HEK293 (cell line): ENCODE measurements at regions not wholly inside any gene's neighbourhood (a gene's known extent, or its start where the extent isn't known, plus 50 kb on each side); places are given as distances from the start of the nearest gene placed in this dataset.

Experiments
- CTCF ChIA-PET: fragments of 350-600 bp; formaldehyde crosslinking; extraction: SDS; loops from one replicate; lab custom pipeline; 2021; ENCODE audit warnings: antibody characterized with exemption; lab: Yijun Ruan, JAX
- POLR2A ChIA-PET: fragments of 300-600 bp; formaldehyde crosslinking; extraction: SDS; loops from one replicate; lab custom pipeline; 2020; ENCODE audit warnings: antibody characterized with exemption, inconsistent platforms; lab: Yijun Ruan, JAX
- H3K27ac ChIP-seq: fragments of 200-500 bp; sonication (Bioruptor generic); 2 replicates; pipeline ENCODE4 v1.5.1; 2014; ENCODE audit warnings: low read depth, low read length, control low read depth, inconsistent platforms; ENCODE audit errors: extremely low read depth
- H3K36me3 ChIP-seq, 2 experiments: fragments of 200-500 bp in 1 of 2; sonication (Bioruptor generic) in 1 of 2; 1 replicate in 1 of 2; 2 replicates in 1 of 2; pipeline ENCODE4 v1.5.1; 2014 to 2017; ENCODE audit warnings: inconsistent platforms in 2 of 2, low read length in 2 of 2; ENCODE audit not compliant: control insufficient read depth in 2 of 2, insufficient read depth in 1 of 2
- H3K4me1 ChIP-seq: fragments of 200-500 bp; sonication (Bioruptor generic); 2 replicates; pipeline ENCODE4 v1.5.1; 2014; ENCODE audit warnings: mild to moderate bottlenecking, low read length, inconsistent platforms; ENCODE audit not compliant: control insufficient read depth, insufficient read depth
- H3K4me3 ChIP-seq: 2 replicates; pipeline ENCODE4 v1.5.1; 2011; ENCODE audit warnings: low read depth, mild to moderate bottlenecking, control low read depth, low read length, moderate library complexity
- H3K9me3 ChIP-seq: fragments of 200-500 bp; sonication (Bioruptor generic); 2 replicates; pipeline ENCODE4 v1.5.1; 2014; ENCODE audit warnings: low read depth, low read length, inconsistent platforms; ENCODE audit not compliant: control insufficient read depth, insufficient read depth
- KLF17 ChIP-seq: fragments of 450-650 bp; formaldehyde crosslinking; IDR thresholded peaks from 2 replicates; pipeline ENCODE4 v1.5.1; 2016; ENCODE audit warnings: missing biosample characterization, missing genetic modification characterization
- MZF1 ChIP-seq: fragments of 450-650 bp; formaldehyde crosslinking; IDR thresholded peaks from 2 replicates; pipeline ENCODE4 v1.5.1; 2017; ENCODE audit warnings: missing biosample characterization, missing genetic modification characterization, borderline replicate concordance
- PRDM10 ChIP-seq: fragments of 450-650 bp; formaldehyde crosslinking; IDR thresholded peaks from 2 replicates; pipeline ENCODE4 v1.5.1; 2016; ENCODE audit warnings: missing biosample characterization, missing genetic modification characterization
- YY1 ChIP-seq: fragments of 450-650 bp; formaldehyde crosslinking; IDR thresholded peaks from 2 replicates; pipeline ENCODE4 v1.5.1; 2018; ENCODE audit warnings: missing biosample characterization, missing genetic modification characterization
- ZBTB10 ChIP-seq: fragments of 450-650 bp; formaldehyde crosslinking; IDR thresholded peaks from 2 replicates; pipeline ENCODE4 v1.5.1; 2016; ENCODE audit warnings: missing biosample characterization, missing genetic modification characterization
- ZNF133 ChIP-seq: fragments of 450-650 bp; formaldehyde crosslinking; IDR thresholded peaks from 2 replicates; pipeline ENCODE4 v1.5.1; 2016; ENCODE audit warnings: missing biosample characterization, missing genetic modification characterization
- ZNF169 ChIP-seq: fragments of 450-650 bp; formaldehyde crosslinking; IDR thresholded peaks from 2 replicates; pipeline ENCODE4 v1.5.1; 2016; ENCODE audit warnings: missing biosample characterization, missing genetic modification characterization
- ZNF24 ChIP-seq: fragments of 450-650 bp; formaldehyde crosslinking; IDR thresholded peaks from 2 replicates; pipeline ENCODE4 v1.5.1; 2016; ENCODE audit warnings: missing biosample characterization, missing genetic modification characterization
- ZNF518A ChIP-seq: fragments of 450-650 bp; formaldehyde crosslinking; conservative IDR thresholded peaks from 2 replicates; pipeline ENCODE4 v1.5.1; 2016; ENCODE audit warnings: low read depth, missing biosample characterization, missing genetic modification characterization
- ZNF529 ChIP-seq: fragments of 450-650 bp; formaldehyde crosslinking; IDR thresholded peaks from 2 replicates; pipeline ENCODE4 v1.5.1; 2017; ENCODE audit warnings: missing genetic modification characterization, missing biosample characterization; ENCODE audit not compliant: insufficient replicate concordance
- ZNF548 ChIP-seq: fragments of 450-650 bp; formaldehyde crosslinking; IDR thresholded peaks from 2 replicates; pipeline ENCODE4 v1.5.1; 2016; ENCODE audit warnings: missing biosample characterization, missing genetic modification characterization
- ZNF624 ChIP-seq: fragments of 450-650 bp; formaldehyde crosslinking; IDR thresholded peaks from 2 replicates; pipeline ENCODE4 v1.5.1; 2017; ENCODE audit warnings: missing biosample characterization, missing genetic modification characterization
- ZNF626 ChIP-seq: fragments of 450-650 bp; sonication (Bioruptor Pico); formaldehyde crosslinking; IDR thresholded peaks from 2 replicates; pipeline ENCODE4 v1.5.1; 2018; ENCODE audit warnings: missing biosample characterization, missing genetic modification characterization, inconsistent platforms
- ZNF645 ChIP-seq: fragments of 450-650 bp; formaldehyde crosslinking; IDR thresholded peaks from 2 replicates; pipeline ENCODE4; 2016; ENCODE audit warnings: missing biosample characterization, missing genetic modification characterization

GRCh38 chr7:118664498-118664897 lies 440.0 kb downstream of the ANKRD7 start (continued):
- no peak for TF ChIP-seq ZNF518A
- TF ChIP-seq, all 188 proteins: peak for 0

- H3K4me1 ChIP-seq: no peaks in the 10 kb centered on the region
- no peak for TF ChIP-seq ZNF169 (tag by site-specific recombination)
- TF ChIP-seq ZBTB10 (tag by site-specific recombination): no peak
- no peak for TF ChIP-seq YY1 (tag by site-specific recombination)
- TF ChIP-seq ZNF645 (tag by site-specific recombination): no peak
- TF ChIP-seq PRDM10 (tag by site-specific recombination): no peak
- no peak for TF ChIP-seq ZNF133 (tag by site-specific recombination)
- no peak for TF ChIP-seq KLF17 (tag by site-specific recombination)
- no peak for TF ChIP-seq ZNF548
- TF ChIP-seq ZNF529 (tag by site-specific recombination): no peak
- no peak for TF ChIP-seq ZNF624 (tag by site-specific recombination)
- TF ChIP-seq MZF1 (tag by site-specific recombination): no peak
- no peak for TF ChIP-seq ZNF24 (tag by site-specific recombination)
- TF ChIP-seq ZNF626 (tag by site-specific recombination): no peak
Observed at GRCh38 chr7:118671149-118671548, 446.6 kb downstream of the ANKRD7 start.

More at GRCh38 chr7:118671149-118671548, 446.6 kb downstream of the ANKRD7 start:
- ChIA-PET CTCF (interaction anchor here (0.6 kb wide), 1 partner anchor 12 kb away, joined by 3 read pairs; no protein-coding TSS in a partner anchor), POLR2A (no interaction called here)
- H3K4me3 ChIP-seq: no peak overlapping the region
- no peaks in the 10 kb centered on the region for H3K36me3 ChIP-seq
- H3K27ac ChIP-seq: no peak overlapping the region
- no peaks in the 10 kb centered on the region for H3K9me3 ChIP-seq
